Middle frontal gyrus (tissue), 1 donor: ENCODE measurements at regions not wholly inside any gene's neighbourhood (a gene's known extent, or its start where the extent isn't known, plus 50 kb on each side); places are given as distances from the start of the nearest gene placed in this dataset.

Experiments
- DNase-seq: peaks from one replicate; pipeline ENCODE4 v3.0.0-alpha.2; 2015; ENCODE audit warnings: low spot score; ENCODE audit errors: extremely low spot score

DNA sequence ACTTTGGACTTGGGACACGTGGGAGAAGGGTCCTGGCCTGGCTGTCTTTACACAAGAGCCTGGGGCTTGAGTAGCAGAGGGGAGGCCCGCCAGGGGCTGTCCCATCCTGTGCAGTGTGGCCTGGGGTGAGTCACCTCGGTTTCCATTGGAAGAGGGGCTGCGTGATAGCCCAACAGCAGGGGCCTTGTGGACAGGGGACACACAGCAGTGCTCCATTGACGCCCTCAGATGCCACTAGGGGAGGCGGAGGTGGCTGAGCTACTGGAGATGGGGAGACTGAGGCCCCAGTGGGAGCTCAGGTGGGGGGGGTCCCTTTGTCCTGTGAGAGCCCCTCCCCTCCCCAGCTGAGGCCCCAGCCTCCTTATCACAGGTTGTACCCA, 50.0 kb upstream of the RNU6ATAC start:
- DNase-seq = no peak

DNA sequence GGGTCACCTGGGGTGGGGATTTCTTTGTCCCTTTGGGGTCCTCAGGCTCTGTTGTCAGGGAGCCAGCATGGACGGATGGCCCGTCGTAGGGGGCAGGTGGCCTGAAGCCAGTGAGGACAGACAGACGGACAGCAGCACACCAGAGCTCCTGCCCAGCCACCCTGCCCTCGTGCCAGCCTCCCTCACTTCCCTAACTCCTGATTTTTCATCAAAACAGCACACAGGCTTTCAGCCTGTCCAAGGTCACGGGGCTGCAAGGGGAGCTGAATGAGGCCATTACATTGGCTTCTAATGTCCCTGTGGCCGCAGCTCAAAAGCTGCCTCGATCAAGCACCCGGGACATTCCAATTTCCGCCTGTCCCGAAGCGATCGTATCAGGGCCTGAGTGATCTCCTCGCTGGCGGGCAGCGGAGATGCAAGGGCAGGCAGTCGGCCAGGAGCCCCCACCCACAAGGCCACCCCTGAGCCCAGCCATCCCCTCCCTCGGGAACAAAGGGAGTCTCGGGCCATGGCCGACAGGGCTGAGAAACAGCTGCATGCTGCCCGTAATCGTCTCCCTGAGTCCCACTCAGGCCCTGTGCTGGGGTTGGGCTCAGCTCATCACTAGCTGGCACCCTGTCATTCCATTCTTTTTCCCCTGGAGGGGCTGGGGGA, 50.5 kb upstream of the RNU6ATAC start:
- DNase-seq = no peak

DNA sequence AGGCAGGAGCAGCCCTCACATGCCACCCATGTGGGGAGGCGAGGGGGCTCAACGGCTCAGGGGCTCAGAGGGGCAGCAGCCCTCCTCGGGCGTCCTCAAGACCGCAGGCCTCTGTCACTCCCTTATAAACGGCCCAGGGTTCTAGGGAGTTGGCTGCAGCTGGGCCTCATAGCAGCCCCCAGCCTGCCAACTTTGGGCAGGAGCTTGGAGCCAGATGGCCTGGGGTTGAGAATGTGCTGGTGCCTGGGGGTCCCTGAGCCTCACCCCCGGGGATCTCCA, 51.0 kb upstream of the RNU6ATAC start:
- DNase-seq = no peak

DNA sequence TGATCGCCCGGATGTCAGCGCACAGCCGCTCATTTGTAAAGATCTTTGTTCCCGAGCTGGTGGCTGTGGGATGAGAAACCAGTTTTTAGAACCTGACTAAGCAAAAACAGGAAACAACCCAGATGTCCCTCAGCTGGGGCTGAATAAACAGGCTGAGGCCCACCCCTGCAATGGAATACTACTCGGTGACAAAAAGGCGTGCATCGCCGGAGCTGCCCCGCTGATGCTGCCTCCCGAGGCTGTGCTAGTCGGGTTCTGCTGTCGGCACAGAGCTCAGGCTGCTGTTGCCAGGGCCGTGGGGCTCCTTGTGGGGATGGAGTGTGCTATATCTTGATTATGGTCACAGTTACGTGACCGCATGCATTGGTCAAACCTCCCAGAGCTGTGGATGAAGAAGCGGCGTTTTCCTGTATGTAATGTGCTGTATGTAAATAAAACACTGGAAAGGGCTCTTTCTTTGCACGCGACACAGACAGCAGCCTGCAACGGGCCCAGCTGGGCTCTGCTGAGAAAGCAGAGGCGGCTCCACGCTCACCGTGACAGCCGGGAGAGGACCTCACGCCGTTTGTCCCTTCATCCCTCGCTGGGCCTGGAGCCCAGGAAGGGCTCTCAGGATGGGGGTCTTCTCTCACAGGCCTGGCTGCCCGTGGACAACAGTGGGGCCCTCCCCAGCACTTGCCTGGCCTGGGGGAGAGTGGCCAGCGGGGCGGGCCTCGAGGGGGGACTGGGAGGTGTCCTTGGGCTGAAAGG, 51.5 kb upstream of the RNU6ATAC start:
- peak; percentile 52 for DNase-seq

DNA sequence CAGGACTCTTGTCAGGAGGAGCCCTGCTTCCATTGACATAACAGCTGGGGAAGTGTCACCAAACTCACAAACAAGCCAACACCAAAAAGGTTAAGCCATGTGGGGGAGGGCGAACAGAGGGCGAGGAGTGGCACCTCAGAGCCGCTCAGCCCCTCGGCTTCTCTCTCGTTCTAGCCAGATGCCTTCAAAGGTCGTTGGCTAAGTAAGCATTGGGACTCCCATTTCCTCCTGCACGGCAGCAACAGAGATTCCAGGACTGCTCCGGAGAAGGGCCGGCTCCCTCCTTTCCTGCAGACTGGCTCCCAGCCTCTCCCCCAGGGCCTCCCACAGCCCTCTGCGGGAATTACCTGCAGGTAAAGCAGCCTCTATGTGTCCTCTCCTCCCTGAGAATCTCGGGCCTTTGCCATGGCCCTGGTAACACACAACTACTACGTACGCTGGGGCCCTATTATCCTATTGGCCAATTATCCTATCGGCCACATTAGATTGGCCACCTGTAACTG, 52.1 kb upstream of the RNU6ATAC start:
- DNase-seq = no peak

DNA sequence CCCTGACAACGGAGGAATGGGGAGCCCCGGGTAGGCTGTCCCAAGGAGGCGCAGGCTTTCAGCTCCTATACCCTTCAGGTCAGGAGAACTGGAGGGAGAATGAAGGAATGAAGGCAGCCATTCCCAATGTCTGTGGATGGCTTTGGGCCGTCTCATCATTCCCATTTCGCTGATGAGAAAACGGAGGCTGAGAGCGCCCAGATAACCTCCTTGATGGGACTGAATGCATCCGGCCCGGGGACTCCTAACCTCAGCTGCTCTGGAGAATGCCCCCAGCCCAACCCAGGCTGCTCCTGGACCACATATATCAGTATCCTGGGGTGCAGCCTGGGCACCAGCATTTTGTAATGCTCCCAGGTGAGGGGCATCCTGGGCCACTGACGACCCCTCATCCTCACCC, 52.6 kb upstream of the RNU6ATAC start:
- DNase-seq = no peak

DNA sequence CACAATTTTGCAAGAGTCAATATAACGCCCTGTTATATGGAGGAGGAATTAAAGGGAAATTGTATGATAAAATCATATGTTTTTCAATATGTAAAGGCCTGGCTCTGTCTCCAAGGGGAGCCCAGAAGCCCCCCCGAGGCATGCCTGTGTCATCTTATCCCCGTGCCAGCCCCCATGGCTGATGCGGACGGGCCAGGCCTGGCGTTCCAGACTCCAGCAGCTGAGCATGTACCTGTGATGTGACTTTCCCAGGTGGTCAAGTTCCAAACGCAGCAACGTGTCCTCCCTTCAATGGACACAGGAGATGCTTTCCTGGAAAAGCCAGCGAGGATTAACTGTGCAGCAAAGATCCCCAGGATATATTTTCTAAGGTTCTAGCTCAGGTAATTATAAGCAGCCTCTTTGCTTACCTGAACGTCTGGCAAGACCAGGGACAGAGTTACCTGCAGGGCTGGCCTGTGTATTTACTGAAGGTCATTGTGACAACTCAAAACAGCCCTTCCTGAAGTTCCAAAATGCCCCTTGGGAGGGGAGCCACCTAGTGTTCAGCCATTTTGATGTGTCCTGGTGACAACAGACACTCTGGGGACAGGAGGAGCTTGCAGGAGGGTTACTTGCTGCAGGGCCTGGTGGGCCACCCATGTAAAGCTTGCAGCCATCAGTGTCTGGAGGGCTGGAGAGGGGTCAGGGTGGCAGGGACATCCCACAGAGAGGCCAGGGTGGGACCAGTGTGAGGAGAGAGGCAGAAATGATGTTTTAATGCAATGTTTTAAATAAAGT, 53.3 kb upstream of the RNU6ATAC start:
- DNase-seq = no peak

DNA sequence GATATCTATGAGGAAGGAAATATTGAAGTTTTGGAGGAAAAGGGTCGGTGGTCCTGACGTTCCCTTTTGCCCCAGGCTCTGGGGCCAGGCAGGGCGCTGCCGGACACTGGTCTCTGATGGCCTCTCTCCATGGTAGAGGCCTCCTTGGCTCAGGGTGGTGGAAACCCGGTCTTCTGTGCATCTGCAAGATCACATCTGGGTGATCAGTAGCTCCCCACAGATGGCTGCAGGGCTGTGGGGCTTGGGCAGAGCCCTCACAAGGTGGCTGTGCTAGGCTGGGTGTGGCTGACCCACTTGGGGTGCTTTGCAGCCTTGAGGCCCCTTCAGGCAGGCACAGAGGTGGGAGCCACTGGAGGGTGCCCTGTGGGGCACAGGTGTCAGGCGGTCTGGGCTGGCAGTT, 53.9 kb upstream of the RNU6ATAC start:
- no peak for DNase-seq

DNA sequence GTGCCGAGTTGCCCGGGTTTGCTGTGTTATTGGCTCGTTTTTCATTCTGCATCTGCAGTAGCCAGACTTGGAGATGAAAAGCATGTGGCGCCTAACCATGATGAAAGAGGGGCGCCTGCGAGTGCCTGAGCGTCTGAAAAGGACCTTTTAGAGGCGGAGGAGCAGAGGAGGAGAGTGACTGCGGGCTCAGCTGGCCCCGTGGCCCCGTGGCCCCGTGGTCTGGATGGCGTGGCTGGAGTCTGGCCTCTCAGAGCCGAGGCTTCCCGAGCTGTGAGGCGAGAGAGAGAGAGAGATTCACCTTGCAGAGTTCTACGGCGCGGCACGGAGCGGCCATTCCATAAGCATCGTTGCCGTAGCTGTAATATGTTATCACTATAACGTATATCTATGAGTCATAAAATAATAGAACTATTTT, 55.3 kb upstream of the RNU6ATAC start:
- DNase-seq = no peak

DNA sequence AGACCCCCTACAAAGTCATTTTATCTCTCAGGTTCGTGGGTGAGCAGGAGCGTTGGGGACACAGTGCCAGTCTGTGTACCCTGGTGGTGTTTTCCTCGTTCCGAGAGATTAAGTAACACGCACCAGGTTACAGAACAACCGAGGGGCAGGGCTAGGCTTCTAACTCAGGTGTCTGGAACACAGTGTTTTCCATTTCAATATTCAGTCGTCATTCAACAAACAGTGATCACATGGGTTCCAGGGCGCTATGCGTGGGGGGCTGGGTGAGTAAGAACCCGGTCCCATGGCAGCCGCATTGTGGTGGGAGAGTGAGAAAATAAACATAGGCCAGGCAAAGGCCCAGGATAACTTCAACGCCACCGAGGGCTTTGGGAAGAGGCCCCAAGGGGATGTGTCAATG, 55.9 kb upstream of the RNU6ATAC start:
- no peak for DNase-seq

DNA sequence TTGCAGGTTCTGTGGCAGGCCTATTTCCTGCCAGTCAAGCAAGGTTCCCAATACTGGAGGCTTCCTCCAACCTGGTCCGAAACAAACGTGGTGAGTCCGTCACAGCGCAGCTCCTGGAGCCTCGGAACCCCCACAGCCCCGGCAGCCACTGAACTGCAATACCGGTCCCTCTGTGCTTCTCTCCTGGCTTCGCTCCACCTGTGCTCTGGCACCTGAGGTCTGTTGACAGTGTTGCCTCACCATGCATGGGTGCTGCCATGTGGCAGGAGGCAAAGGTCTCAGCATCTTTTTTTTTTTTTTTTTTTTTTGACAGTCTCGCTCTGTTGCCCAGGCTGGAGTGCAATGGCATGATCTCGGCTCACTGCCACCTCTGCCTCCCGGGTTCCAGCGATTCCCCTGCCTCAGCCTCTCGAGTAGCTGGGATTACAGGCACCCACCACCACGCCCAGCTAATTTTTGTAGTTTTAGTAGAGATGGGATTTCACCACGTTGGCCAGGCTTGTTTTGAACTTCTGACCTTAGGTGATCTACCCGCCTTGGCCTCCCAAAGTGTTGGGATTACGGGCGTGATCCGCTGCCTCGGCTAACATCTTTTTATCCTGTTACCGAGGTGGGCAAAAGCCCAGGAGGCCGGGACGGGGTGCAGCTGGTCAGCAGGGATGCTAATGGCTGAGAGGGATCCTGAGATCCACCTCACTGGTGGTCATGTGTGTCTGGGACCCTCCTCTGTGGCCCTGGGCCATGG, 57.1 kb upstream of the RNU6ATAC start:
- no peak for DNase-seq

DNA sequence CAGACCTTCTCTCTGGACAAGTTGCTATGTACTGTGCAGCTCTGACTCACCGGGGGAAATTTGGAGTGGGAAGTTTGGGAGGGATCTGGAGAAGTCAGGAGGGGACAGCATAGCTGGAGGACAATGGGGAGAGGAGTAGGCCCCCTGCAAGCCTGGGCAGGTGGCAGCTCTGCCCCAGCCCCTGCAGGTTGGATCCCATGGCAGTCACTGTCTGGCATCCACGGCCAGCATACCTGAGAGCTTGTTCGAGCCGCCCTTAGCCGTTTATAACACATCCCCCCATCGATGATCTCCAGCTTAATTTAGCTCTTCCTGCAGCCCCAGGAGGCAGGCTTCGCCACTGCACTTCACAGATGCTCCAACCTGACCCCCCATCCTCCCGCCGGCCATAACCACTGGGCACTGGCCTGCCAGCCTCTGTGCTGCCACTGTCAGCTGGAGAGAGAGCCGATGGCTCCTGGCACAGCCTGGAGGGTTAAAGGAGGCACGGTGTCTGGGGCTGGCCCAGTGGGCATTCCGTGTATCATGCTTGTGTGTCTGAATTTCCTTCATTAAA, 57.7 kb upstream of the RNU6ATAC start:
- DNase-seq = no peak

DNA sequence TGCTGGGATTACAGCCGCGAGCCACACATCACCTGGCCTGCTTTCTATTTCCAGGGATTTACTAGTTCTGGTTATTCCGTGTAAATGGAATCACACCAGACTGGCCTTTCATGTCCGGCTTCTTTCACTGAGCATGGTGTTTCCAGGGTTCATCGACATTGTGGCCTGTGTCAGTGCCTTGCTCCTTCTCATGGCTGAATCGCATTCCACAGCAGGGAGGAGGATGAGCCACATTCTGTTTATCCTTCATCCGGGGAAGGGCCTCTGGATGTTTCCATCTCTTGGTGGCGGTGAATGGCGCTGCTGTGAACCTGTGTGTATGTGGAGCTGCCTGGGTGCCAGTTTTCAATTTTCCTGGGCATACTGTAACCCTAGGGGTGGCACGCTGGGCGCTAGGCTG, 58.7 kb upstream of the RNU6ATAC start:
- DNase-seq = no peak

DNA sequence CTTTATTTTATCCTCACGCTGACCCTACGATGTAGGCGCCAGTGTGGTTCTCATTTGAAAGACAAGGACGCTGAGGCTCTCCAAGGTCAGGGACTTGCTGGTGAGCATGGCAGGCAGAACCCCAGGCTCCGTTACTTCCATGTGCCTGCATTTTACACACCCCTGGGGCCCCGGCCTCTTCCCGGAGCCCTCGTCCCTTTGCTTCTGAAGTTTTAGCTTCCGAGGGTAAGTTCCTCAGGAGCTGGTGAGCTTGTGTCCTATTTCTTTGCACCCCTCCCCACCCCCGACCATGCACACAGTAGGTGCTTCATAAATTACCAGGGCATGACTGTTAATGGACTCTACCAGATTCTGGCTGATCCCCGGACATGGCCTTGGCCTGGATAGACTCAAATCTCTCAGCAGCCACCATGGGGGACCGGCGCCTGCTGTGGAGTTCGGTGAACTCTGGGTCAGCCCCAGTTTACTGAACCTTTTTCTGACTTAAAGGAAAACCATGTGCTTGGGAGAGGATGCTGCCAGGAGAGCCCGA, 59.3 kb upstream of the RNU6ATAC start:
- DNase-seq = no peak

DNA sequence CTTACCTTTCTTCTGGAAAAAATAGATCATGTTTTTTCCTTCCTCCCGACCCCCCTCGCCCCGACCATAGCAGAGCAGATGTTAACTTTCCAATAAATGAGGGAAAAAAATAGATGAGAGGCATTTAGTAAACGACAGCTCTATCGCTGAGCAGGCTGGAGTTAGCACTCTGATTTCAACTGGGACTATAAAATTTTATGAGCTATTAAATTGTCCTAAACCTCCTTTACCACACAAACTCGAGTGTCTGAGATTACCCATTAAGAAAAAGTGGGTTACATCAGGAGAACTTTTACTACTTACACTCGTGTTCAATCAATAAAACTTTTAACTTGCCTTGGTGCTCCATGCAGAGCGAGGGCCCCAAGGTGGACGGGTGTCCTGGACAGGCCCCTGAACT, 59.8 kb upstream of the RNU6ATAC start:
- no peak for DNase-seq

DNA sequence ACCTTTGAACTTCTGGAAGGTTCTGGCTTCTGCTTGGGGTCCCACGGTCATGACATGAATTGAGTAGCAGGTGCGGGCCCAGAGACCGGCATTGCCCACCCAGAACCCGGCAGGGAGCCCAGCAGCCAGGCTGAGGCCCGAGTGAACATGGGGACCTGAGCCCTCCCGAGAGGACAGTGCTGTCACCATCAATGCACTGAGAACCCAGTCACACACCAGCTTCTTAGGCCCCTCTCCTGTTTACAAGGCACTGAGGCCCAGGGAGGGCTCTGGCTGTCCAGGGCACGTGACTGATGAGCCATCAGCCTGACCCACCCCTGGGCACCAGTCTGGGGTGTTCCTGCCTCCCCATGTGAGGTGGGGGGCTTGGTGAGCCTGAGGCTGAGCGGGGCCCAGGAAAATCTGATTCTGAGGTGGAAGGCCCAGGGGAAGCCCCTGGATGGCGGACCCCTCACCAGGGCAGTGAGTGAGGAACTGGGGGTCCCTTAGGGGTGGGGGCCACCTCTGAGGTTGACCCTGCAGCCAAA, 60.3 kb upstream of the RNU6ATAC start:
- no peak for DNase-seq

DNA sequence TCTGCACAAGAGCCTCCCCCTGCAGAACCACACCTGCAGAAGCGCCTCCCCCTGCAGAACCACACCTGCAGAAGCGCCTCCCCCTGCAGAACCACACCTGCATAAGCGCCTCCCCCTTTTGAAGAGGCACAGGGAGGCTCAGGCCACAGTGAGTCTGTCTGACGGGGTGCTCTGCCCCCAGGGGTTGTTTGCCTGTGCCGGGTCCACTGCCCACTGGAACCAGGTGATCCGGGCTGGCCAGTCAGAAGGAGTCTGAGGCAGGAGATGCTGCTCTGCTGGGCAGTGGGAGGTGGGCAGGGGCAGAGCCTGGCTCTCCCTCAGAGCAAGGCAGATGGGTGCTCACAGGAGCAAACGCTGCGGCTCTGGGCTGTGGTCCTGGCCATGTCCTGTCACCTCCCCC, 60.8 kb upstream of the RNU6ATAC start:
- no peak for DNase-seq

DNA sequence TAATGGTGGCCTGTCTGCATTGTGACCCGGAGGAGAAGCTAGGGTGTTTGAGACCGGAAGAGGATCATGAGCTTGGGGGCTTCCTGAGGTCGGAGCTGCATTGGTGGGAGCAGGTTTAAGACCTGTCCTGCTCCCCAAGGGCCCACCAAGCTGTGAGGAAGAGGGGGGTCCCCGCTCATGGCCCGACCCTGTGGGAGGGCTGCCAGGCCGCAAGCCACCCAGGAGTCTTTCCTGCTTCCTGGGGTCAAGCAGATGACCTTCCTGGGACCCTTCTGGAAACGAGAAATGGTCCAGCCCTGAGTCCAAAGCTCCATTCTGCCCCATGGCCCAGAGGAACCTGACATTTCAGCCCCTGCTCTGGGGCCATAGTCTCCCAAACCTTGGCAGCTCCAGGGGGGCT, 61.5 kb upstream of the RNU6ATAC start:
- DNase-seq = no peak

DNA sequence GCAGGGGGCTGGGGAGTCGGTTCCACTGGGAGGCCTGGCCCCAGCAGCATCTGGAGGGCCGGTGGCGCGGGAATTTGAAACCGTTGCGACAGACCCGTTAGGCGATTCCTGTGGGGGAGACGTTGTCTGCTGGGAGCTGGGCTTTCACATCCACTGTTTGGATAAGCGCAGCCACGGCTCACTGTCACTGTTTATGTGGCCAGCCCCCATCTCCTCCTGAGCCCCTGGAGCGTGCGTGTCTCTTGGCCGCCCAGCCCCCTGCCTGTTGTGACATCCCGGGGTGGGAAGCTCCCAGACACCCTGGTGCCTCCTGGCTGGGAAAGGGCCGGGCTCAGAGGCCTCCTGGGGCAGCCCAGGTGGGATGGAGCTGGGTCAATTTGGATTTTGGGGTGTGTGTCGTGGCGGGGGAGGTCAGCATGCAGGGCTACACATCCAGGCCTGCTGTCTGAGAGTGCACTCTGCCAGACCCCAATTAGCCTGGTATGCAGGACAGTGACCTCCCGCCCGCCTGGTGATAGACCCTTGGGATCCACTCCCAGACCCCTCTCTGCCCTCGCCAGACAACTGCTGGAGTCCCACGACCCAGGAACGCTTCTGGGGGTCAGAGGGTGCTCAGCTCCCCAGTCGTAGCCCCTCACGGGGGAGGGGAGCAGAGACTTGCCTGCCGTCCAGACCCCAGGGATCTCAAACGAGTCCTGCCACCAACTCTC, 62.0 kb upstream of the RNU6ATAC start:
- no peak for DNase-seq
